Chondrocyte (in vitro differentiated cells): ENCODE measurements at regions not wholly inside any gene's neighbourhood (a gene's known extent, or its start where the extent isn't known, plus 50 kb on each side); places are given as distances from the start of the nearest gene placed in this dataset.

Source experiments
- DNase-seq: peaks from one replicate; pipeline ENCODE4 v3.0.0; 2021; ENCODE audit warnings: mixed read lengths, low spot score
- H3K27ac Mint-ChIP-seq: one replicate; pipeline ENCODE4 v1.8.0; 2021; ENCODE audit warnings: mild to moderate bottlenecking, moderate library complexity, mixed read lengths; ENCODE audit not compliant: unreplicated experiment
- H3K27me3 Mint-ChIP-seq: 2 replicates; pipeline ENCODE4 v1.8.0; 2021; ENCODE audit warnings: low read depth, mixed read lengths
- H3K36me3 Mint-ChIP-seq: 2 replicates; pipeline ENCODE4 v1.8.0; 2021; ENCODE audit warnings: low read depth, mixed read lengths
- H3K4me1 Mint-ChIP-seq: 2 replicates; pipeline ENCODE4 v1.8.0; 2021; ENCODE audit warnings: low read depth, mild to moderate bottlenecking, mixed read lengths
- H3K4me3 Mint-ChIP-seq: one replicate; pipeline ENCODE4 v1.8.0; 2021; ENCODE audit warnings: mild to moderate bottlenecking, moderate library complexity, mixed read lengths; ENCODE audit not compliant: unreplicated experiment
- H3K9me3 Mint-ChIP-seq: 2 replicates; pipeline ENCODE4 v1.8.0; 2021; ENCODE audit warnings: low read depth, mixed read lengths
- TF ChIP-seq, protein P1 (sequence below): fragments of 200-600 bp; sonication (generic); IDR thresholded peaks from 2 replicates; pipeline ENCODE4 v1.5.0; 2021; ENCODE audit warnings: antibody characterized with exemption, mild to moderate bottlenecking, moderate library complexity

DNA sequence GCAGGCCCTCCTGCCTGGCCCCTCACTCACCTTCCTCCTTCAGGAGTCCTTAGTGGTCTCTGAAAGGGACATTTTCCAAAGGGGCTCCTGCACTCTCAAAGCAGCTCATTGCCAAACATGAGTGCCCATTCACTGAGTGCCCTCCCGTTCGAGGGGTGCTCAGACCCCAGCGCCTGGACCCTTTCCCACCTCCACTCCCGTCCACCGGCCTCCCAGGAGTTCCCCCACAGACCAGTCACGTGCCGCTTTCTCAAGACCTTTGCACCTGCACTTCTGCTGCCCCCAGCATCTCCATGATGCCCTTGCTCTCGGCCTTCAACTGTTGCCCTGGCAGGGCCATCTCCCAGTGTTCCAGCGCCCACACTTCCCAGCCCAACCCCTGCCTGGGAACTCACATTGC, 89.5 kb downstream of the ADRA2C start:
- H3K36me3 Mint-ChIP-seq: peaks cover under 1% of the 10 kb centered on the region
- TF ChIP-seq, protein P1, sequence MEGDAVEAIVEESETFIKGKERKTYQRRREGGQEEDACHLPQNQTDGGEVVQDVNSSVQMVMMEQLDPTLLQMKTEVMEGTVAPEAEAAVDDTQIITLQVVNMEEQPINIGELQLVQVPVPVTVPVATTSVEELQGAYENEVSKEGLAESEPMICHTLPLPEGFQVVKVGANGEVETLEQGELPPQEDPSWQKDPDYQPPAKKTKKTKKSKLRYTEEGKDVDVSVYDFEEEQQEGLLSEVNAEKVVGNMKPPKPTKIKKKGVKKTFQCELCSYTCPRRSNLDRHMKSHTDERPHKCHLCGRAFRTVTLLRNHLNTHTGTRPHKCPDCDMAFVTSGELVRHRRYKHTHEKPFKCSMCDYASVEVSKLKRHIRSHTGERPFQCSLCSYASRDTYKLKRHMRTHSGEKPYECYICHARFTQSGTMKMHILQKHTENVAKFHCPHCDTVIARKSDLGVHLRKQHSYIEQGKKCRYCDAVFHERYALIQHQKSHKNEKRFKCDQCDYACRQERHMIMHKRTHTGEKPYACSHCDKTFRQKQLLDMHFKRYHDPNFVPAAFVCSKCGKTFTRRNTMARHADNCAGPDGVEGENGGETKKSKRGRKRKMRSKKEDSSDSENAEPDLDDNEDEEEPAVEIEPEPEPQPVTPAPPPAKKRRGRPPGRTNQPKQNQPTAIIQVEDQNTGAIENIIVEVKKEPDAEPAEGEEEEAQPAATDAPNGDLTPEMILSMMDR: no peak
- DNase-seq: no peak
- no peak overlapping the region for H3K4me3 Mint-ChIP-seq
- no peaks in the 10 kb centered on the region for H3K4me1 Mint-ChIP-seq
- H3K27ac Mint-ChIP-seq: no peak overlapping the region
- peaks cover 64% of the 10 kb centered on the region for H3K27me3 Mint-ChIP-seq
- peaks cover 1% of the 10 kb centered on the region for H3K9me3 Mint-ChIP-seq

DNA sequence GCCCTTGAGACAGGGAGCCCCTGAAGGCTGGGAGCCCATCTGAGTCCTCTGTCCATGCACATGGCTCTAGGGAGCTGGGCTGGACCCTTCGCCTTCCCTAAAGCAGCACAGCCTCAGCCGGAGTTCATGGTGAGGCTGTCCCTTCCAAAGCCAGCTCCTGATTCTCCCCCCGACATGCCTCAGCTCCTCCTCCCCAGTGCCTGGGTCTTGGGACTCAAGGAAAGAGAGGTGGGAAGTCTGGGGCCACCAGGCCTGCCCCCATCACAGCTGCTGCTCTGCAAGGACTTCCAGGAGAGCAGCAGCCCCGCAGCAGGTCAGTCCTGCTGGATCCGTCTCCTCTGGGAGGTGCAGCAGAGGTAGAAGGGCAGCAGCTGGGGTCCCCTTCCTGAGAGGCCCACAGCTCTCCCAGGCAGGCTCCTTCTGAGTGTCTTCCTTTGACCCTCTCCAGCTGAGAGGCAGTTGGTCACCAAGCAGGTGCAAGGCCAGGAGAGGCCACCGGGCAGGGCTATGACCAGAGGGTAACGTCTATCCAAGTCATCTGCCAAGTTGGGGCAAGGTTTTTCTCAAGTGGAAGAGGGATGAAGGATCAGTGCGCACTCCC, 90.5 kb downstream of the ADRA2C start:
- no peaks in the 10 kb centered on the region for H3K36me3 Mint-ChIP-seq
- no peak overlapping the region for H3K4me3 Mint-ChIP-seq
- TF ChIP-seq, protein P1: no peak
- H3K9me3 Mint-ChIP-seq: no peaks in the 10 kb centered on the region
- peaks cover 57% of the 10 kb centered on the region for H3K27me3 Mint-ChIP-seq
- H3K27ac Mint-ChIP-seq: no peak overlapping the region
- H3K4me1 Mint-ChIP-seq: no peaks in the 10 kb centered on the region
- DNase-seq: peak; percentile 79

DNA sequence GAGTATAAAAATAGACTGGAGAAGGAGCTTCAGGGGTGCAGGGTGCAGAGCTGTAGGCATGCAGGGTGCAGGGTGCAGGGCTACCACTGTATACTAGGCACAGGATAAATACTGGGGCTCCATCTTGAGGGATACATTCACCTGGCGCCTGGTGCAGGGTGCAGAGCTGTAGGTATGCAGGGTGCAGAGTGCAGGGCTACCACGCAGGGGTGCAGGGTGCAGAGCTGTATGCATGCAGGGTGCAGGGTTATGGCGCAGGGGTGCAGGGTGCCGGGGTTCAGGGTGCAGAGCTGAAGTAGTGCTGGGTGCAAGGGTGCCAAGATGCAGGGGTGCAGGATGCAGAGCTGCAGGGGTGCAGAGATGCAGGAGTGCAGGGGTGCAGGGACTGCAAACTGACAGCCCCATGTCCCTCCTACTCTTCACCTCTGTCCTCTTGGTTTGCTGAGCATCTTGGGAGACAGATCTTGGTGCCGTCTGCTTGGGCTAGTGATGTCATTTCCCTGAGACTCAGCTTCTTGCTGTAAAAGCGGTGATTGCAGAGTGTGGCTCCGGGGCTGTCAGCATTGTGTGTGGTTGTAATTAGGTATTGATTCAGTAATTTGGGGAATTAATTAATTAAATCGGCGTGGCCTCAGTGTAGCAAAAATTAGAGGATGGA, 91.2 kb downstream of the ADRA2C start:
- Mint-ChIP-seq H3K36me3 (no peaks in the 10 kb centered on the region), H3K27ac (no peak overlapping the region), H3K27me3 (peaks cover 54% of the 10 kb centered on the region), H3K4me1 (no peaks in the 10 kb centered on the region), H3K4me3 (no peak overlapping the region), H3K9me3 (no peaks in the 10 kb centered on the region)
- peak; percentile 87 for DNase-seq
- TF ChIP-seq, protein P1: no peak

DNA sequence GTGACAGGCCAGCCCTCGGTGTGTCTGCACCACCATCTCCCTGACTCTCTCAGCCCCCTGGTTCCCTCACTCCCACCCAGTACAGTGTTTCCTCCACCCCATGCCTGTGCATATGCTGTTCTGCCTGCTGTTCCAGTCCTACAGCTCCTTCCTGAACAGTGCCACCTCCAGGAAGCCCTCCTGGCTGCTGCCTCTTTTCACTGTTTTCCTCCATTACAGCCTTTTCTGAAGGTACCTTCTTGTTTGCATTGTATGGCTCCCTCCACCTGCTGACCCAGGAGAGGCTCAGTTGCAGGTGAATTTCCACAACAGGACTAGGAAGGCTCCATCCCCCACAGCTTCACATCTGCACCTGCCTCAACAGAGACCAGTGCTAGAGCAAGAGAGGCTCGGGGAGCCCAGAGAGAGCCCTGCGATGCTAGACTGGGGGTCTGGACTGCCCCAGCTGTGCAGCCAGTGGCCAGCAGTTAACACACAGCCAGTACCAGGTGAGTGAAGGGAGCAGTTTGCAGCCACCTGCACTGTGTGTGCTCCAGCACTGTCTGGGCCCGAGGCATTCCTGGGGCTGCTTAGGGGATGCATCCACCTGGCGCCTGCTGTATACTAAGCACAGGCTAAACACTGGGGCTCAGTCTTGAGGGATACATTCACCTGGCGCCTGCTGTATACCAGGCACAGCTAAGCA, 92.0 kb downstream of the ADRA2C start:
- Mint-ChIP-seq H3K27ac (no peak overlapping the region), H3K4me3 (no peak overlapping the region), H3K9me3 (no peaks in the 10 kb centered on the region), H3K36me3 (no peaks in the 10 kb centered on the region), H3K27me3 (peaks cover 53% of the 10 kb centered on the region), H3K4me1 (no peaks in the 10 kb centered on the region)
- TF ChIP-seq, protein P1: no peak
- DNase-seq: no peak

DNA sequence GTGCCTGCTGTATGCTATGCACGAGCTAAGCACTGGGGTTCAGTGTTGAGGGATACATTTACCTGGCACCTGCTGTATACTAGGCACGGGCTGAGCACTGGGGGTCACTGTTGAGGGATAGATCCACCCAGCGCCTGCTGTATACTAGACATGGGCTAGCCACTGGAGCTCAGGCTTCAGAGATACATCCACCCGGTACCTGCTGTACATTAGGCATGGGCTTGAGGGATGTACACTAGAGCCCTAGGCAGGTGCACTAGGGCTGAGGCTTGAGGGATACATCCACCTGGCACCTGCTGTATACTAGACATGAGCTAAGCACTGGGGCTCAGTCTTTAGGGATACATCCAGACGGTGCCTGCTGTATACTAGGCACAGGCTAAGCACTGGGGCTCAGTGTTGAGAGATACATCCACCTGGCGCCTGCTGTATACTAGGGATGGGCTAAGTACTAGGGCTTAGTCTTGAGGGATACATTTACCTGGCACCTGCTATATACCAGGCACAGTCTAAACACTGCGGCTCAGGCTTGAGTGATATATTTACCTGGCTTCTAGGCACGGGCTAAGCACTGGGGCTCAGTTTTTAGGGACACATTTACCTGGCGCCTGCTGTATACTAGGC, 92.7 kb downstream of the ADRA2C start:
- no peaks in the 10 kb centered on the region for H3K36me3 Mint-ChIP-seq
- H3K4me3 Mint-ChIP-seq: no peak overlapping the region
- H3K27me3 Mint-ChIP-seq: peaks cover 56% of the 10 kb centered on the region
- H3K4me1 Mint-ChIP-seq: no peaks in the 10 kb centered on the region
- no peaks in the 10 kb centered on the region for H3K9me3 Mint-ChIP-seq
- no peak overlapping the region for H3K27ac Mint-ChIP-seq
- TF ChIP-seq, protein P1: no peak
- no peak for DNase-seq
